ENCODE measurements at regions not wholly inside any gene's neighbourhood (a gene's known extent, or its start where the extent isn't known, plus 50 kb on each side); places are given as distances from the start of the nearest gene placed in this dataset.

DNA sequence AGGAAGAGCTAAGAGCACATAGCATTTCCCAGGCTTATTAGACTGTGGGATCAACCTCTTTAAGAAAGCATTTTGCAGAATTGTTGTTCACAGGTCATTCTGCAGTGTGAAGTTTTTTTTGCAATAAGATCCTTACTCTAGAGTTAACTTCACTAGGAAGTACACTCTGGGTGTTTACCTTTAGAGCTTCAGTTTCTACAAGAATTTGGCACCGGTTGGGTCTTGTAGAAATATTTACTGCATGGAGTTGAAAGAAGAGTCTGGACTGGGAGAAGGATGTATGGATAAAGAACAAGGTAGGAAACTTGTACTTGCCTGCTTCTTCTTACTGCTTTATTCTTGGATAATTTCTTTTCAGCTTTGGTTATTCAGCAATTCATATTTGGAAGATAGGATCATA is 944.9 kb upstream of the GYPC start:
- no peak overlapping the region for H3K4me3 Mint-ChIP-seq
- no peaks in the 10 kb centered on the region for H3K27me3 Mint-ChIP-seq
- POLR2A ChIA-PET: no interaction called here

DNA sequence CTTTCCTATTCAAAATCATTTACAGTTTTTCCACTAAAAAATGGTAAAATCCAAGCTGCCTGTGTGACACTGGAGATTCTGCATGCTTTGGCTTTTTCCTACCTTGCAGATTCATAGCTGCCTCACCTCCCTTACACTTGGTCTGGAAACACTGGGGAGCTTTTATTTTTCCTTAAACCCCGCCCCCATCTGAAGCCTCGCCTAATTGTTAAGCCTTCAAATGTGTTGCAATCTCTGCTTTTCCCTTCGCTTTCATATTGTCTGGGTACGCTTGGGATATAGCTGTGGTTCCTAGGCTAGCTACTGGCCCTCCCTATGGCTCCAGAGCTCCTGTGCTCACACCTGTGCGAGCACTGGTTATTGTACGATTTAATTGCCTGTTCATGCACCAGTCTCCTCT is 942.4 kb upstream of the GYPC start:
- ChIA-PET CTCF (no interaction called here), POLR2A (no interaction called here)
- Histone ChIP-seq H3K4me3 (ENCODE audit: control insufficient read depth in 1 of 2, extremely low read depth in 1 of 2, low read length in 1 of 2) (no peak overlapping the region), H3K27ac (ENCODE audit: low read length) (no peak overlapping the region), H3K9me3 (no peaks in the 10 kb centered on the region), H3K36me3 (ENCODE audit: control insufficient read depth in 2 of 2, extremely low read depth in 1 of 2, insufficient read depth in 1 of 2, low read length in 1 of 2) (no peaks in the 10 kb centered on the region), H3K4me1 (ENCODE audit: control insufficient read depth in 1 of 2, extremely low read depth in 1 of 2, insufficient read depth in 2 of 2, low read length in 2 of 2) (no peaks in the 10 kb centered on the region), H3K27me3 (replicated peaks in 1 of 2; ENCODE audit: control insufficient read depth in 2 of 2, extremely low read depth in 1 of 2, insufficient read depth in 2 of 2, low read length in 1 of 2) (no peaks in the 10 kb centered on the region)
- no peaks in the 10 kb centered on the region for H3K4me1 Mint-ChIP-seq
- no peaks in the 10 kb centered on the region for H3K36me3 Mint-ChIP-seq
- peaks cover 0 to 4% (median 0%) of the 10 kb centered on the region in 3 donors for H3K9me3 Mint-ChIP-seq
- no peaks in the 10 kb centered on the region for H3K27me3 Mint-ChIP-seq
- no peak overlapping the region for H3K4me3 Mint-ChIP-seq
- WGBS (ENCODE audit: insufficient coverage): 96% methylated on average over 5 of the region's 6 CpGs
- no peak overlapping the region for H3K27ac Mint-ChIP-seq
- no peak for DNase-seq
- no peak for ATAC-seq (replicated peaks in 1 of 4)

More for the DNA sequence above, 944.9 kb upstream of the GYPC start:
- DNase-seq: no peak
- no CpG with 5 or more reads among the region's 1 CpG for WGBS (ENCODE audit: insufficient coverage)
- Mint-ChIP-seq H3K9me3 (peaks cover 0 to 8% (median 4%) of the 10 kb centered on the region in 3 donors), H3K36me3 (no peaks in the 10 kb centered on the region), H3K4me1 (no peaks in the 10 kb centered on the region), H3K27ac (no peak overlapping the region)
- no peaks in the 10 kb centered on the region for H3K4me1 ChIP-seq (ENCODE audit: control insufficient read depth in 1 of 2, extremely low read depth in 1 of 2, insufficient read depth in 2 of 2, low read length in 2 of 2)
- H3K4me3 ChIP-seq (ENCODE audit: control insufficient read depth in 1 of 2, extremely low read depth in 1 of 2, low read length in 1 of 2): no peak overlapping the region
- no peak for ATAC-seq (replicated peaks in 1 of 4)
- H3K9me3 ChIP-seq: no peaks in the 10 kb centered on the region
- H3K27me3 ChIP-seq (replicated peaks in 1 of 2; ENCODE audit: control insufficient read depth in 2 of 2, extremely low read depth in 1 of 2, insufficient read depth in 2 of 2, low read length in 1 of 2): no peaks in the 10 kb centered on the region
- no peak overlapping the region for H3K27ac ChIP-seq (ENCODE audit: low read length)
- CTCF ChIA-PET: no interaction called here
- H3K36me3 ChIP-seq (ENCODE audit: control insufficient read depth in 2 of 2, extremely low read depth in 1 of 2, insufficient read depth in 1 of 2, low read length in 1 of 2): no peaks in the 10 kb centered on the region

DNA sequence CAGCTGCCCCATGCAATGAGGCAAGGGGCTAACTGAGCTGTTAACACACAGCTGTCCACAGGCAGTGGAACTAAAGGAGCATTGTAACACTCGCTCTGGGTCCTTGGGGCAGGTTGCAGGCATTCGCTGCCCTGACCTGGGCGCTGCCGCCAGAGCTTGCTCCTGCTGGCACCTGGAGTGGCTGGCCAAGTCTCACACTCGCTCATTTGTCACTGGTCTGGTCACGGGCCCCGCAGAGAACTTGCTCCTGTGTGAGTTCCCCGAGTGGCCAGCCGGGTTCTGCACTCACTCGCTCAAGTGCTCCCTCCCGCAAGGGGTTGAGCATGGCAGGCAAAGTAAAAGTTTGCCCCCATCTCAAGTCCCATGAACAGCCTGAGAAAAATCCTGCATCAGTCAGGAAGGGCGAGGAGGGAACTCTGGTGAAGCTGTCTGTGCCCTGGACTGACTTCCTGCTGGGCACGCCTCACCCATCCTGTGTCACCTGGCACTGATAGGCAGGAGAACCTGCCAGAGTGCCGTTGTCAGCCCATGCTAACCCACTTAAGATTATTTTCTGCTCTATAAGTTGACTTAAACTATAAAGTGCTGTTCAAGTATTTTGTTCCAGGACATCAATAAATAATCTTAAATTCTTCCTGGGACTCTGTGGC is 934.8 kb upstream of the GYPC start:
- WGBS (ENCODE audit: insufficient coverage): 90% methylated on average over 10 of the region's 14 CpGs
- Mint-ChIP-seq H3K4me1 (no peaks in the 10 kb centered on the region), H3K4me3 (no peak overlapping the region), H3K36me3 (no peaks in the 10 kb centered on the region), H3K27me3 (no peaks in the 10 kb centered on the region), H3K9me3 (peaks cover 0 to 5% (median 0%) of the 10 kb centered on the region in 3 donors), H3K27ac (no peak overlapping the region)
- DNase-seq (no peak), ATAC-seq (replicated peaks in 1 of 4) (no peak)
- Histone ChIP-seq H3K4me1 (ENCODE audit: control insufficient read depth in 1 of 2, extremely low read depth in 1 of 2, insufficient read depth in 2 of 2, low read length in 2 of 2) (no peaks in the 10 kb centered on the region), H3K36me3 (ENCODE audit: control insufficient read depth in 2 of 2, extremely low read depth in 1 of 2, insufficient read depth in 1 of 2, low read length in 1 of 2) (no peaks in the 10 kb centered on the region), H3K27ac (ENCODE audit: low read length) (no peak overlapping the region), H3K27me3 (replicated peaks in 1 of 2; ENCODE audit: control insufficient read depth in 2 of 2, extremely low read depth in 1 of 2, insufficient read depth in 2 of 2, low read length in 1 of 2) (no peaks in the 10 kb centered on the region), H3K9me3 (no peaks in the 10 kb centered on the region), H3K4me3 (ENCODE audit: control insufficient read depth in 1 of 2, extremely low read depth in 1 of 2, low read length in 1 of 2) (no peak overlapping the region)
- CTCF ChIA-PET: no interaction called here
- POLR2A ChIA-PET: no interaction called here

DNA sequence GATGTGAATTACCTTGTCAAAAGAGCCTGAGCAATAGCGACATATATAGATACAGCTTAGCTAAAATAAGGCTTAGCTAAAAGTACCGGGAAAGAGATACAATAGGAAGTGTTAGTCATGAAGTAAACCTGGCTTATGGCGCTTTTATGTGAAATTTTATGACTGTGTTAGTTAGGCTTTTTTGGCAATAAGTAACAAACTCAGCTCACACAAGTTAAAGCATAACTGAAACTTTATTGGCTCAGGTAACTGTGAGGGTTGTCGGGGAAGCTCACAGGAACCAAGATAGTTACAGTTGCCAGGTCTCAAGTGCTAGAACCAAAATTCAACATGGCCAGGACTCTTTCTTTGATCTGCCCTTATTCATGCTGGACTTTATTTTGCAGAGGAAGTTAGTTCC is 925.0 kb upstream of the GYPC start:
- no peaks in the 10 kb centered on the region for H3K27me3 ChIP-seq (replicated peaks in 1 of 2; ENCODE audit: control insufficient read depth in 2 of 2, extremely low read depth in 1 of 2, insufficient read depth in 2 of 2, low read length in 1 of 2)
- no peaks in the 10 kb centered on the region for H3K27me3 Mint-ChIP-seq
- 96% methylated on average over 2 of the region's 4 CpGs for WGBS (ENCODE audit: insufficient coverage)
- no peaks in the 10 kb centered on the region for H3K4me1 Mint-ChIP-seq
- H3K4me3 Mint-ChIP-seq: no peak overlapping the region
- no peaks in the 10 kb centered on the region for H3K36me3 ChIP-seq (ENCODE audit: control insufficient read depth in 2 of 2, extremely low read depth in 1 of 2, insufficient read depth in 1 of 2, low read length in 1 of 2)
- no peak overlapping the region for H3K27ac ChIP-seq (ENCODE audit: low read length)
- no peaks in the 10 kb centered on the region for H3K9me3 ChIP-seq
- no peaks in the 10 kb centered on the region for H3K4me1 ChIP-seq (ENCODE audit: control insufficient read depth in 1 of 2, extremely low read depth in 1 of 2, insufficient read depth in 2 of 2, low read length in 2 of 2)
- peaks cover 3 to 27% (median 16%) of the 10 kb centered on the region in 3 donors for H3K9me3 Mint-ChIP-seq
- no peaks in the 10 kb centered on the region for H3K36me3 Mint-ChIP-seq
- DNase-seq (no peak), ATAC-seq (replicated peaks in 1 of 4) (no peak)
- ChIA-PET CTCF (no interaction called here), POLR2A (no interaction called here)
- H3K4me3 ChIP-seq (ENCODE audit: control insufficient read depth in 1 of 2, extremely low read depth in 1 of 2, low read length in 1 of 2): no peak overlapping the region
- no peak overlapping the region for H3K27ac Mint-ChIP-seq

DNA sequence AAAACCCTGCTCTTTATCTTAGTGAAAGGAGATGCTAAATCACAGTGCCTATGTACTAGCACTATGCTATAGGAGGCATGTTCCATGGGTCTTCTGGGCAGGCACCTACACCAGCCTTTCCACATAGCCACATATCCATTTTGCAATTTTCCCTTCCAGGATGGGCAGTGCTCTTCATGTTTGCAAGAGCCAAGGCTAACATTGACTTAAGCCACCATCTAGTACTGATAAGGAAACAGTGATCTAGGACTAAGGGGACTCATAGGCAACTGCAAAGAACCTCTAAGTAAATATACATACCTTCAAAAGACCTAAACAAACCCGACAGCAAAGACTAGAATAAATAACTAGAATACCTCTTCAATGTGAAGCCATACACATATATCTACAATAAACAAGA is 919.7 kb upstream of the GYPC start:
- Histone ChIP-seq H3K4me1 (ENCODE audit: control insufficient read depth in 1 of 2, extremely low read depth in 1 of 2, insufficient read depth in 2 of 2, low read length in 2 of 2) (no peaks in the 10 kb centered on the region), H3K9me3 (no peaks in the 10 kb centered on the region), H3K27me3 (replicated peaks in 1 of 2; ENCODE audit: control insufficient read depth in 2 of 2, extremely low read depth in 1 of 2, insufficient read depth in 2 of 2, low read length in 1 of 2) (no peaks in the 10 kb centered on the region), H3K27ac (ENCODE audit: low read length) (no peak overlapping the region), H3K36me3 (ENCODE audit: control insufficient read depth in 2 of 2, extremely low read depth in 1 of 2, insufficient read depth in 1 of 2, low read length in 1 of 2) (no peaks in the 10 kb centered on the region), H3K4me3 (ENCODE audit: control insufficient read depth in 1 of 2, extremely low read depth in 1 of 2, low read length in 1 of 2) (no peak overlapping the region)
- DNase-seq: no peak
- no peaks in the 10 kb centered on the region for H3K4me1 Mint-ChIP-seq
- no peak overlapping the region for H3K27ac Mint-ChIP-seq
- H3K4me3 Mint-ChIP-seq: no peak overlapping the region
- WGBS (ENCODE audit: insufficient coverage): no CpG with 5 or more reads among the region's 1 CpG
- peaks cover 10 to 36% (median 24%) of the 10 kb centered on the region in 3 donors for H3K9me3 Mint-ChIP-seq
- H3K36me3 Mint-ChIP-seq: no peaks in the 10 kb centered on the region
- ATAC-seq (replicated peaks in 1 of 4): no peak
- CTCF ChIA-PET: no interaction called here
- POLR2A ChIA-PET: no interaction called here
- H3K27me3 Mint-ChIP-seq: no peaks in the 10 kb centered on the region

DNA sequence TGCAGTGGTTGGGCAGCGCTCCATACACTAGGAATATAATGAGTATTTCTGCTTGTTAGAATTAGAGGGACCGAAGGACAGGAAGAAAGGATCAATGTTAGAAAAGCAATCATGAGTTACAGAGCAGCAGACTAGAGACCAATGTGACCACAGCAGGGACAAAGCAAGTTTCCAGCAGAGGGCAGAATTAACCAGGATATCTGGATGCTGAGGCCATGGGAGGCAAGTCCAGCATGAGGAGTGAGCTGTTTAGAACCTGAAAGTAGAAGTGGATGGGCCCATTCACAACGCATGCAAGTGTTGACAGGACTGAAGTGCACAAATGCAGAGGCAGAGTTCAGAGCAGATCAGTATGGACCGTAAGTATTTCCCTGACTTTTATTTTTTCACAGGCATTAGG is 910.4 kb upstream of the GYPC start:
- Histone ChIP-seq H3K36me3 (ENCODE audit: control insufficient read depth in 2 of 2, extremely low read depth in 1 of 2, insufficient read depth in 1 of 2, low read length in 1 of 2) (no peaks in the 10 kb centered on the region), H3K27me3 (replicated peaks in 1 of 2; ENCODE audit: control insufficient read depth in 2 of 2, extremely low read depth in 1 of 2, insufficient read depth in 2 of 2, low read length in 1 of 2) (no peaks in the 10 kb centered on the region), H3K27ac (ENCODE audit: low read length) (no peak overlapping the region), H3K9me3 (no peaks in the 10 kb centered on the region), H3K4me3 (ENCODE audit: control insufficient read depth in 1 of 2, extremely low read depth in 1 of 2, low read length in 1 of 2) (no peak overlapping the region), H3K4me1 (ENCODE audit: control insufficient read depth in 1 of 2, extremely low read depth in 1 of 2, insufficient read depth in 2 of 2, low read length in 2 of 2) (no peaks in the 10 kb centered on the region)
- Mint-ChIP-seq H3K9me3 (peaks cover 0 to 6% (median 2%) of the 10 kb centered on the region in 3 donors), H3K4me1 (no peaks in the 10 kb centered on the region), H3K27me3 (no peaks in the 10 kb centered on the region), H3K27ac (no peak overlapping the region), H3K36me3 (no peaks in the 10 kb centered on the region), H3K4me3 (no peak overlapping the region)
- 56% methylated on average over 4 of the region's 4 CpGs for WGBS (ENCODE audit: insufficient coverage)
- ATAC-seq (replicated peaks in 1 of 4) (no peak), DNase-seq (peak in 1 of 35 experiments; percentile 1)
- CTCF ChIA-PET: no interaction called here
- POLR2A ChIA-PET: no interaction called here
